HL-60 (cell line): ENCODE measurements at regions not wholly inside any gene's neighbourhood (a gene's known extent, or its start where the extent isn't known, plus 50 kb on each side); places are given as distances from the start of the nearest gene placed in this dataset.

Experiments
- DNase-seq, 2 experiments: peaks; one replicate each; pipeline ENCODE4 v3.0.0-alpha.2; 2010 to 2020; ENCODE audit warnings: low read depth in 1 of 2, low spot score in 1 of 2
- H3K27ac ChIP-seq: fragments of 250-450 bp; sonication (Bioruptor Pico); replicated peaks from 2 replicates; pipeline ENCODE4 v1.5.1; 2020; ENCODE audit warnings: mild to moderate bottlenecking, moderate library complexity
- H3K27me3 ChIP-seq: fragments of 250-450 bp; sonication (Bioruptor Pico); 2 replicates; pipeline ENCODE4 v1.5.1; 2021; ENCODE audit warnings: mild to moderate bottlenecking, moderate library complexity; ENCODE audit not compliant: insufficient read depth, poor library complexity, severe bottlenecking
- H3K4me3 ChIP-seq: replicated peaks from 2 replicates; pipeline ENCODE4 v1.5.1; 2011; ENCODE audit warnings: mild to moderate bottlenecking, control low read depth, low read length; ENCODE audit not compliant: insufficient read depth
- CTCF ChIP-seq: IDR thresholded peaks from one replicate; pipeline ENCODE4 v1.5.1; 2011; ENCODE audit warnings: low read length, control low read depth, inconsistent platforms; ENCODE audit not compliant: insufficient read depth
- GABPA ChIP-seq: IDR thresholded peaks from 2 replicates; pipeline ENCODE4 v1.6.1; 2012; ENCODE audit warnings: low read depth
- POLR2AphosphoS5 ChIP-seq: IDR thresholded peaks from 2 replicates; pipeline ENCODE4 v1.6.1; 2012; ENCODE audit warnings: low read depth
- REST ChIP-seq: IDR thresholded peaks from 2 replicates; pipeline ENCODE4 v1.6.1; 2012; ENCODE audit warnings: low read depth; ENCODE audit not compliant: insufficient replicate concordance
- SPI1 ChIP-seq: IDR thresholded peaks from 2 replicates; pipeline ENCODE4 v1.6.1; 2012; ENCODE audit warnings: low read depth, mild to moderate bottlenecking, borderline replicate concordance

GRCh38 chr5:66413931-66414330 is 182.3 kb upstream of the MAST4 start:
- no peak for DNase-seq
- Histone ChIP-seq H3K27ac (no peak overlapping the region), H3K27me3 (no peaks in the 10 kb centered on the region), H3K4me3 (no peak overlapping the region)
- TF ChIP-seq POLR2AphosphoS5 = no peak
- TF ChIP-seq SPI1 = no peak
- no peak for TF ChIP-seq REST
- no peak for TF ChIP-seq GABPA
- TF ChIP-seq CTCF = no peak

GRCh38 chr5:66415208-66415607 is 181.0 kb upstream of the MAST4 start:
- DNase-seq = no peak
- Histone ChIP-seq H3K27ac (no peak overlapping the region), H3K27me3 (no peaks in the 10 kb centered on the region), H3K4me3 (no peak overlapping the region)
- TF ChIP-seq SPI1 = peak; percentile 37
- no peak for TF ChIP-seq GABPA

GRCh38 chr5:66416698-66417097 is 179.5 kb upstream of the MAST4 start:
- no peak overlapping the region for H3K4me3 ChIP-seq
- DNase-seq = no peak
- H3K27ac ChIP-seq = no peak overlapping the region
- TF ChIP-seq REST (no peak), CTCF (no peak), GABPA (no peak), POLR2AphosphoS5 (no peak)
- no peaks in the 10 kb centered on the region for H3K27me3 ChIP-seq

GRCh38 chr5:66417781-66418180 is 178.4 kb upstream of the MAST4 start:
- H3K27ac ChIP-seq = no peak overlapping the region
- TF ChIP-seq CTCF (no peak), POLR2AphosphoS5 (no peak), GABPA (no peak), SPI1 (no peak), REST (no peak)
- no peaks in the 10 kb centered on the region for H3K27me3 ChIP-seq
- DNase-seq = no peak
- H3K4me3 ChIP-seq = no peak overlapping the region
